ENCODE measurements at regions not wholly inside any gene's neighbourhood (a gene's known extent, or its start where the extent isn't known, plus 50 kb on each side); places are given as distances from the start of the nearest gene placed in this dataset.

DNA sequence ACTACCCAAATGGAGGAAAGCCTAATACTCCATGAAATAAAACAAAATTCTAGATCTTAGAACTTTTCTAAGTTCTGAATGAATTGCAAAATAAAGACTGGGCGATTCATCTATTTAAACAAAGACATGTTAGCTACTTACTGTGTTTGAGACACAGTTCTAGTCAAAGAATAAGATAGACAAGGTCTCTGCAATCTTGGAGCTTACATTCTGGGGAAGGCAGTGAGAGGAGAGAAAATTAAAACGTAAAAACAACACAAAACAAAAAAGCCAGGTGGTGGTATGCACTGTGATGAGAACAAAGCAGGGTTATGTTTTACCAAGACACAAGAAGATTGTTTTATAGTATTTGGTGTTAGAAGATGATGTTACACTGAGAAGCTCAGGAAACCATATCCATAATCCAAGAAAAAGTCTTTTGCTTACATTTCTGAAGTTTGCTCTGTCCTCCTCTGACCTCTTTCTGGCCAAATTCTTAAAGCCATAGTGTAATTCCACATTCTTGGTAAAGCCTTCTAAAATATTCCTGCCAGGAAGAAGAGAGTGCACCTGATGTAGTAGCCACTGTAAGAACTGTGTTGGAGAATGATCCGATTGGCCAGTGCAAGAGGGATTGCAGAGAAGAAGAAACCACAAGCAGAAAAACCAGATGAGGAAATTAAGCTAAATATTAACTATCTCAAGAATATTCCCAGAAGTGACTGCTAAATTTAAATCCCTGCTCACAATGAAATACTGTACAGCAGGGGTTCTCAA lies 218.4 kb downstream of the PCSK1 start:
- TF ChIP-seq ZNF274 (IDR thresholded peaks at IDR 0.05; ENCODE audit: low read depth, low read length) (no peak), YY1 (IDR thresholded peaks at IDR 0.05; ENCODE audit: insufficient read depth, insufficient read length) (no peak)
